HuH-7.5 (cell line): ENCODE measurements at regions not wholly inside any gene's neighbourhood (a gene's known extent, or its start where the extent isn't known, plus 50 kb on each side); places are given as distances from the start of the nearest gene placed in this dataset.
"Not testable (repeated sequence)": the region's sequence is repeated elsewhere in the genome, so short reads cannot be mapped to it uniquely, and the experiment has no call there.

Experiments
- DNase-seq: peaks from one replicate; pipeline ENCODE4 v3.0.0; 2011; ENCODE audit warnings: low spot score

- DNase-seq: no peak
Measured at GRCh38 chr13:97520061-97520460, 86.1 kb downstream of the RAP2A start.

- no peak for DNase-seq
Measured at GRCh38 chr13:97520866-97521265, 86.9 kb downstream of the RAP2A start.

- DNase-seq: no peak
Measured at GRCh38 chr13:97521726-97522125, 87.8 kb downstream of the RAP2A start.

GRCh38 chr13:97522243-97522642, 88.3 kb downstream of the RAP2A start:
- DNase-seq: no peak

- no peak for DNase-seq
Measured at GRCh38 chr13:97526556-97526955, 92.6 kb downstream of the RAP2A start.

- no peak for DNase-seq
Measured at GRCh38 chr13:97528518-97528917, 94.5 kb downstream of the RAP2A start.

- DNase-seq: no peak
Measured at GRCh38 chr13:97534540-97534939, 100.6 kb downstream of the RAP2A start.

GRCh38 chr13:97535614-97536013, 101.6 kb downstream of the RAP2A start:
- no peak for DNase-seq

GRCh38 chr13:97537110-97537509, 103.1 kb downstream of the RAP2A start:
- DNase-seq: no peak

- DNase-seq: no peak
Measured at GRCh38 chr13:97538203-97538602, 104.2 kb downstream of the RAP2A start.

- DNase-seq: no peak
Measured at GRCh38 chr13:97539651-97540610, 106.0 kb downstream of the RAP2A start.

- no peak for DNase-seq
Measured at GRCh38 chr13:97540696-97541095, 106.7 kb downstream of the RAP2A start.

GRCh38 chr13:97542102-97542685, 108.2 kb downstream of the RAP2A start:
- DNase-seq: no peak

- DNase-seq: no peak
Measured at GRCh38 chr13:97544031-97544765, 110.2 kb downstream of the RAP2A start.

- DNase-seq: not testable (repeated sequence)
Measured at GRCh38 chr13:97544971-97545499, 111.1 kb downstream of the RAP2A start.

- DNase-seq: no peak
Measured at GRCh38 chr13:97548138-97548537, 114.2 kb downstream of the RAP2A start.

- DNase-seq: no peak
Measured at GRCh38 chr13:97548711-97549110, 114.7 kb downstream of the RAP2A start.

GRCh38 chr13:97549201-97549600, 115.2 kb downstream of the RAP2A start:
- DNase-seq: no peak

- no peak for DNase-seq
Measured at GRCh38 chr13:97554496-97554895, 120.5 kb downstream of the RAP2A start.

GRCh38 chr13:97555034-97555433, 121.1 kb downstream of the RAP2A start:
- no peak for DNase-seq

GRCh38 chr13:97559030-97559429, 125.1 kb downstream of the RAP2A start:
- DNase-seq: no peak

GRCh38 chr13:97559981-97560380, 126.0 kb downstream of the RAP2A start:
- no peak for DNase-seq

- DNase-seq: no peak
Measured at GRCh38 chr13:97561182-97561581, 127.2 kb downstream of the RAP2A start.
